GM12878 (cell line): ENCODE measurements at regions not wholly inside any gene's neighbourhood (a gene's known extent, or its start where the extent isn't known, plus 50 kb on each side); places are given as distances from the start of the nearest gene placed in this dataset.

Experiments used
- ATAC-seq: fragments of 200-7000 bp; cut with Tn5 transposase; 3 replicates; pipeline ENCODE4 v1.9.1; 2020; ENCODE audit warnings: mild to moderate bottlenecking, moderate library complexity
- BruUV-seq: library from RNA; stranded (reverse); fragments of 400-500 nt; replicated peaks from 2 replicates; lab custom pipeline; 2021; lab: Mats Ljungman, UMichigan
- CTCF ChIA-PET: fragments of 300-600 bp; sonication (Branson Sonifier 250); formaldehyde crosslinking; extraction: SDS; loops from one replicate; lab custom pipeline; 2021; ENCODE audit warnings: inconsistent platforms; lab: Yijun Ruan, JAX
- POLR2A ChIA-PET: fragments of 350-600 bp; formaldehyde crosslinking; extraction: SDS; loops from one replicate; lab custom pipeline; 2021; ENCODE audit warnings: inconsistent platforms; lab: Charles Lee
- RAD21 ChIA-PET: fragments of 300-600 bp; sonication (Branson Sonifier 250); formaldehyde crosslinking; loops from one replicate; lab custom pipeline; 2023; ENCODE audit warnings: antibody characterized with exemption; ENCODE audit not compliant: unreplicated experiment; lab: Charles Lee
- SMC1A ChIA-PET: fragments of 300-600 bp; sonication (Branson Sonifier 250); formaldehyde crosslinking; loops from one replicate; lab custom pipeline; 2023; ENCODE audit not compliant: unreplicated experiment, uncharacterized antibody; lab: Charles Lee
- DNase-seq: peaks from one replicate; pipeline ENCODE4 v3.0.0-alpha.2; 2011; ENCODE audit warnings: low read depth, low spot score
- FAIRE-seq: peaks from 3 replicates; lab custom pipeline; 2011; peaks lifted over from hg19 to GRCh38; lab: Jason Lieb, UNC
- H2AFZ ChIP-seq: 2 replicates; pipeline ENCODE4 v1.6.0; 2011; ENCODE audit warnings: low read depth, low read length, control low read depth; ENCODE audit not compliant: control insufficient read depth
- H3K27ac ChIP-seq: 2 replicates; pipeline ENCODE4 v1.5.1; 2011; ENCODE audit warnings: control low read depth; ENCODE audit not compliant: control insufficient read depth, insufficient read depth
- H3K27me3 ChIP-seq, 2 experiments: replicated peaks in 1 of 2; 2 replicates each; pipeline versions ENCODE4 v1.6.0 to v1.6.1; 2011; ENCODE audit warnings: low read length in 1 of 2; ENCODE audit not compliant: control insufficient read depth in 2 of 2, insufficient read depth in 2 of 2
- H3K36me3 ChIP-seq, 2 experiments: 2 replicates each; pipeline ENCODE4 v1.5.1; 2011; ENCODE audit warnings: low read length in 1 of 2; ENCODE audit not compliant: control insufficient read depth in 2 of 2, insufficient read depth in 2 of 2
- H3K4me1 ChIP-seq: 2 replicates; pipeline ENCODE4 v1.6.1; 2011; ENCODE audit warnings: mild to moderate bottlenecking, low read length, moderate library complexity, mixed read lengths; ENCODE audit not compliant: control insufficient read depth, insufficient read depth
- H3K4me2 ChIP-seq: 2 replicates; pipeline ENCODE4 v1.6.0; 2011; ENCODE audit warnings: control low read depth; ENCODE audit not compliant: control insufficient read depth, insufficient read depth
- H3K4me3 ChIP-seq: fragments of 200-600 bp; sonication (generic); 2 replicates; pipeline ENCODE4 v1.5.1; 2016
- H3K79me2 ChIP-seq: 2 replicates; pipeline ENCODE4 v1.6.0; 2011; ENCODE audit warnings: low read length; ENCODE audit not compliant: control insufficient read depth, insufficient read depth
- H3K9ac ChIP-seq: 2 replicates; pipeline ENCODE4 v1.8.0; 2011; ENCODE audit warnings: low read length, control low read depth, mixed read lengths; ENCODE audit not compliant: control insufficient read depth, insufficient read depth
- H3K9me3 ChIP-seq: replicated peaks from 3 replicates; pipeline ENCODE4 v1.5.1; 2011; ENCODE audit warnings: mild to moderate bottlenecking, low read length; ENCODE audit not compliant: control insufficient read depth, insufficient read depth
- H4K20me1 ChIP-seq: 2 replicates; pipeline ENCODE4 v1.6.0; 2011; ENCODE audit not compliant: control insufficient read depth, insufficient read depth
- BCL3 ChIP-seq: IDR thresholded peaks from 2 replicates; pipeline ENCODE4 v1.6.1; 2011; ENCODE audit warnings: borderline replicate concordance, low read depth, mild to moderate bottlenecking, moderate library complexity, low read length; ENCODE audit not compliant: insufficient read depth, poor library complexity, severe bottlenecking
- CBX3 ChIP-seq: fragments of 200-600 bp; sonication (generic); IDR thresholded peaks from 2 replicates; pipeline ENCODE4 v1.6.1; 2016; ENCODE audit warnings: low read depth, borderline replicate concordance
- CEBPB ChIP-seq, 2 experiments: fragments of 150-350 bp in 1 of 2; IDR thresholded peaks; 2 replicates each; pipeline ENCODE4 v1.6.1; 2012 to 2014; ENCODE audit warnings: low read depth in 2 of 2, low read length in 2 of 2, borderline replicate concordance in 1 of 2, inconsistent platforms in 1 of 2
- CREB1 ChIP-seq: IDR thresholded peaks from 2 replicates; pipeline ENCODE4 v1.6.1; 2012; ENCODE audit warnings: low read depth, mild to moderate bottlenecking, inconsistent platforms
- E2F4 ChIP-seq: IDR thresholded peaks from 2 replicates; pipeline ENCODE4 v1.6.1; 2012; ENCODE audit warnings: low read depth, low read length, improper control_type of control experiment
- ESRRA ChIP-seq: IDR thresholded peaks from 2 replicates; pipeline ENCODE4 v1.6.1; 2012; ENCODE audit warnings: mild to moderate bottlenecking, low read length, improper control_type of control experiment
- NR2C2 ChIP-seq: IDR thresholded peaks from 2 replicates; pipeline ENCODE4 v1.6.1; 2011; ENCODE audit warnings: borderline replicate concordance, low read depth; ENCODE audit not compliant: control insufficient read depth, insufficient read length
- RUNX3 ChIP-seq: IDR thresholded peaks from 2 replicates; pipeline ENCODE4 v1.6.1; 2012; ENCODE audit warnings: low read length, inconsistent platforms
- TCF7 ChIP-seq: IDR thresholded peaks from 2 replicates; pipeline ENCODE4 v1.6.1; 2014; ENCODE audit warnings: antibody characterized with exemption, borderline replicate concordance
- USF2 ChIP-seq: IDR thresholded peaks from 2 replicates; pipeline ENCODE4 v1.6.1; 2011; ENCODE audit warnings: low read depth, low read length, improper control_type of control experiment, borderline replicate concordance
- WGBS: methylation state at CpG from one replicate; pipeline ENCODE4 v1.1.6; 2016; ENCODE audit warnings: low lambda C conversion rate; ENCODE audit not compliant: insufficient replicate concordance, insufficient coverage; ENCODE audit errors: missing lambda C conversion rate; 5-methylcytosine and 5-hydroxymethylcytosine counted together
- in situ Hi-C: fragments of 300-500 bp; cut with MboI; formaldehyde crosslinking; loops from 9 replicates; pipeline ENCODE4 v1.14.3; 2018; ENCODE audit warnings: mixed read lengths
- intact Hi-C: fragments of 100-400 bp; cut with micrococcal nuclease; formaldehyde crosslinking; loops from one replicate; pipeline ENCODE4 v1.14.2; 2022; ENCODE audit not compliant: unreplicated experiment

GRCh38 chr3:40620151-40620550 lies 95.4 kb downstream of the ZNF621 start (continued):
- TF ChIP-seq CREB1 = no peak

DNA sequence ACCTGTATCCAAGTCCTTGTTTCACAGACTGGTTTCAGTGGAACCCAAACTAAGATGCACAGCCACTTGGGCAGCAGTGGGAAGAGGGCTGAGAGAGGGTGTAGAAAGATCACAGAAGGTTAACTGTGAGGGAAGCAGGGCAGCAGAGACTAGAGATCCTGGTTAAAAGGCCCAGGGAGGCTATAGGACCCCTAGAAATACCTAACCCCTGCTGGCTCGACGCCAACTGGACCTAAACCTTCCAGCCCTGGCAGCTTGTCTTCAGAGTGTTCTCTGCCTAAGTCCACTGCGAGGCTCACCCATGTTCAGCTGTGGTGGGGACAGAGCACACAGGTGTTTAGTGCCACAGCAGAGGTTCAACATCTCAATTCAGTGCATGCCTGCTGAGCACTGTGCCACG lies 96.5 kb downstream of the ZNF621 start:
- WGBS = 23% methylated on average over 4 of the region's 4 CpGs
- no peaks in the 10 kb centered on the region for H3K4me1 ChIP-seq
- no peaks in the 10 kb centered on the region for H3K79me2 ChIP-seq
- POLR2A ChIA-PET = no interaction called here
- DNase-seq (no peak), ATAC-seq (no peak), FAIRE-seq (no peak)
- no peak overlapping the region for H3K9ac ChIP-seq
- H2AFZ ChIP-seq = no peak overlapping the region
- intact Hi-C loops (no loop called here), in situ Hi-C loops (no loop called here)
- no TSS peak for BruUV-seq
- H3K27ac ChIP-seq = no peak overlapping the region
- H3K36me3 ChIP-seq = no peaks in the 10 kb centered on the region
- H3K4me3 ChIP-seq = no peak overlapping the region
- CTCF ChIA-PET = no interaction called here
- H4K20me1 ChIP-seq = no peaks in the 10 kb centered on the region
- TF ChIP-seq CBX3 (no peak), TCF7 (no peak), CEBPB (IDR thresholded peaks at IDR 0.05; ENCODE audit: borderline replicate concordance in 1 of 2, low read depth in 2 of 2, low read length in 2 of 2) (no peak), BCL3 (no peak), NR2C2 (no peak), ESRRA (no peak), E2F4 (no peak), RUNX3 (no peak), USF2 (no peak)
- H3K9me3 ChIP-seq = peaks cover 1% of the 10 kb centered on the region; the same call in 1 of the 3 replicates
- no peak overlapping the region for H3K4me2 ChIP-seq
- H3K27me3 ChIP-seq = no peaks in the 10 kb centered on the region; a peak in 1 of 4 replicates
- SMC1A ChIA-PET = no interaction called here
- RAD21 ChIA-PET = no interaction called here
